ENCODE measurements at regions not wholly inside any gene's neighbourhood (a gene's known extent, or its start where the extent isn't known, plus 50 kb on each side); places are given as distances from the start of the nearest gene placed in this dataset.

GRCh38 chr11:96885912-96886311 is 496.1 kb downstream of the JRKL start:
- Histone ChIP-seq H3K9me2 (replicated peaks; ENCODE audit: low read length) (no peaks in the 10 kb centered on the region), H3F3A (ENCODE audit: low read length, unreplicated experiment) (no peaks in the 10 kb centered on the region), H4K20me1 (ENCODE audit: low read length) (no peaks in the 10 kb centered on the region), H3K4me1 (ENCODE audit: insufficient read depth, low read length) (no peaks in the 10 kb centered on the region), H3K79me2 (ENCODE audit: low read length) (no peaks in the 10 kb centered on the region), H2AFZ (ENCODE audit: low read length) (no peak overlapping the region), H3K4me2 (ENCODE audit: low read length) (no peak overlapping the region), H3K4me3 (ENCODE audit: low read length) (no peak overlapping the region), H3K36me3 (ENCODE audit: low read depth, low read length) (no peaks in the 10 kb centered on the region), H3K9me3 (ENCODE audit: low read length) (no peaks in the 10 kb centered on the region), H3K27ac (ENCODE audit: low read length) (no peak overlapping the region), H3K27me3 (ENCODE audit: low read length) (peaks cover 12% of the 10 kb centered on the region; the same call in 1 of the 2 replicates), H3K9ac (ENCODE audit: low read length) (no peak overlapping the region)
- ChIA-PET POLR2A (ENCODE audit: unreplicated experiment) (no interaction called here), CTCF (interaction anchor here (0.7 kb wide), 1 partner anchor 422 kb away, joined by 5 read pairs; no protein-coding TSS in a partner anchor)
- intact Hi-C loops (cut with micrococcal nuclease), result no loop called here
- TF ChIP-seq EZH2phosphoT487 (IDR thresholded peaks at IDR 0.05; ENCODE audit: borderline replicate concordance, low read length), result no peak
- no peak for TF ChIP-seq CTCF (conservative IDR thresholded peaks at IDR 0.05; ENCODE audit: low read depth, low read length)
- no peak for TF ChIP-seq EZH2 (IDR thresholded peaks at IDR 0.05; ENCODE audit: low read length, unreplicated experiment)
- BruUV-seq (replicated peaks), result no TSS peak
- no peak for DNase-seq
- ATAC-seq, result no peak

- Histone ChIP-seq H3K79me2 (ENCODE audit: low read length) (no peaks in the 10 kb centered on the region), H3K27me3 (ENCODE audit: low read length) (peaks cover 6% of the 10 kb centered on the region; the same call in 1 of the 2 replicates), H3K9me2 (replicated peaks; ENCODE audit: low read length) (no peaks in the 10 kb centered on the region), H2AFZ (ENCODE audit: low read length) (no peak overlapping the region), H3F3A (ENCODE audit: low read length, unreplicated experiment) (no peaks in the 10 kb centered on the region), H3K36me3 (ENCODE audit: low read depth, low read length) (no peaks in the 10 kb centered on the region), H3K27ac (ENCODE audit: low read length) (no peak overlapping the region), H3K4me1 (ENCODE audit: insufficient read depth, low read length) (no peaks in the 10 kb centered on the region), H3K9ac (ENCODE audit: low read length) (no peak overlapping the region), H3K9me3 (ENCODE audit: low read length) (no peaks in the 10 kb centered on the region), H4K20me1 (ENCODE audit: low read length) (no peaks in the 10 kb centered on the region), H3K4me2 (ENCODE audit: low read length) (no peak overlapping the region), H3K4me3 (ENCODE audit: low read length) (no peak overlapping the region)
- DNase-seq (no peak), ATAC-seq (no peak)
- intact Hi-C loops (cut with micrococcal nuclease), result no loop called here
- no peak for TF ChIP-seq EZH2 (IDR thresholded peaks at IDR 0.05; ENCODE audit: low read length, unreplicated experiment)
- TF ChIP-seq EZH2phosphoT487 (IDR thresholded peaks at IDR 0.05; ENCODE audit: borderline replicate concordance, low read length), result no peak
- no peak for TF ChIP-seq CTCF (conservative IDR thresholded peaks at IDR 0.05; ENCODE audit: low read depth, low read length)
- ChIA-PET POLR2A (ENCODE audit: unreplicated experiment) (no interaction called here), CTCF (no interaction called here)
- no TSS peak for BruUV-seq (replicated peaks)
Measured at GRCh38 chr11:96893988-96894387, 504.2 kb downstream of the JRKL start.

DNA sequence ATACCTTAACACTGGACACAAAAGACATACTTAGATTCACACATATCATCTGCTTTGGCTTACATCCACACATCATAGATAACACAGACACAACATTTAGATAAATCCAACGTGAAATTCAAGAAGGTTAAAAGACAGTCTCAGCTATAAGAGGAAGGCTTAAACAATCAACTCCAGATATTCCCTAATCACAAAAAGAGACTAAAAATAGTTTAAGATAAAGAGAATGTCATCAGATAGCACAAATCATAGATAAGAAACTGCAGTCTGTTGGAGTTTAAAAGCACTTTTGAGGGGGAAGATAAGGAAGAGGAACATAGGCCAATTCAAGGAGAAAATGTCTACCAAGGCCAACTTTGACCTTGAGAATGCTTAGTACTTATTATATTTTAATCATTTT is 504.8 kb downstream of the JRKL start:
- DNase-seq (no peak), ATAC-seq (no peak)
- intact Hi-C loops (cut with micrococcal nuclease), result no loop called here
- no peak for TF ChIP-seq EZH2phosphoT487 (IDR thresholded peaks at IDR 0.05; ENCODE audit: borderline replicate concordance, low read length)
- no peak for TF ChIP-seq CTCF (conservative IDR thresholded peaks at IDR 0.05; ENCODE audit: low read depth, low read length)
- no peak for TF ChIP-seq EZH2 (IDR thresholded peaks at IDR 0.05; ENCODE audit: low read length, unreplicated experiment)
- H3K27ac ChIP-seq (ENCODE audit: low read length), result no peak overlapping the region
- CTCF ChIA-PET, result no interaction called here
- POLR2A ChIA-PET (ENCODE audit: unreplicated experiment), result no interaction called here
- H3K9me3 ChIP-seq (ENCODE audit: low read length), result no peaks in the 10 kb centered on the region
- H2AFZ ChIP-seq (ENCODE audit: low read length), result no peak overlapping the region
- H3K9ac ChIP-seq (ENCODE audit: low read length), result no peak overlapping the region
- peaks cover 3% of the 10 kb centered on the region; the same call in 1 of the 2 replicates for H3K27me3 ChIP-seq (ENCODE audit: low read length)
- H3F3A ChIP-seq (ENCODE audit: low read length, unreplicated experiment), result no peaks in the 10 kb centered on the region
- no peak overlapping the region for H3K4me2 ChIP-seq (ENCODE audit: low read length)
- BruUV-seq (replicated peaks), result no TSS peak
- H3K4me1 ChIP-seq (ENCODE audit: insufficient read depth, low read length), result no peaks in the 10 kb centered on the region
- H3K36me3 ChIP-seq (ENCODE audit: low read depth, low read length), result no peaks in the 10 kb centered on the region
- H3K9me2 ChIP-seq (replicated peaks; ENCODE audit: low read length), result no peaks in the 10 kb centered on the region
- H3K79me2 ChIP-seq (ENCODE audit: low read length), result no peaks in the 10 kb centered on the region
- H4K20me1 ChIP-seq (ENCODE audit: low read length), result no peaks in the 10 kb centered on the region
- H3K4me3 ChIP-seq (ENCODE audit: low read length), result no peak overlapping the region
